Peyer's patch (tissue), 4 donors: ENCODE measurements at regions not wholly inside any gene's neighbourhood (a gene's known extent, or its start where the extent isn't known, plus 50 kb on each side); places are given as distances from the start of the nearest gene placed in this dataset.
A peak's percentile ranks its signal among the peaks of the same experiment; 100 is the strongest.
"Not testable (repeated sequence)": the region's sequence is repeated elsewhere in the genome, so short reads cannot be mapped to it uniquely, and the experiment has no call there.

Source experiments
- DNase-seq, 3 donors: peaks; one replicate each; pipeline ENCODE4 v3.0.0-alpha.2; 2017 to 2019
- H3K27ac ChIP-seq, 4 donors: fragments of 200-600 bp; sonication (generic); one replicate each; pipeline ENCODE4 v1.5.1; 2016 to 2019
- H3K27me3 ChIP-seq, 2 donors: fragments of 200-600 bp; sonication (generic); one replicate each; pipeline ENCODE4 v1.5.1; 2019
- H3K36me3 ChIP-seq, 3 donors: fragments of 200-600 bp; sonication (generic); one replicate each; pipeline ENCODE4 v1.5.1; 2016 to 2019
- H3K4me1 ChIP-seq, 4 donors: fragments of 200-600 bp; sonication (generic); one replicate each; pipeline ENCODE4 v1.5.1; 2016 to 2019
- H3K4me3 ChIP-seq, 4 donors: fragments of 200-600 bp; sonication (generic); 1 replicate in 3 of 4; 2 replicates in 1 of 4; pipeline ENCODE4 v1.5.1; 2016 to 2019; ENCODE audit warnings: mild to moderate bottlenecking in 1 of 4
- H3K9me3 ChIP-seq, 4 donors: fragments of 200-600 bp; sonication (generic); one replicate each; pipeline ENCODE4 v1.5.1; 2016 to 2019; ENCODE audit warnings: mild to moderate bottlenecking in 1 of 4
- POLR2A ChIP-seq, 2 donors: fragments of 450-650 bp; IDR thresholded peaks; one replicate each; pipeline ENCODE4 v1.5.1; 2017; ENCODE audit warnings: antibody characterized with exemption in 2 of 2, mild to moderate bottlenecking in 2 of 2, moderate library complexity in 2 of 2
- TF ChIP-seq, protein P1 (sequence below), 6 experiments: fragments of 450-650 bp in 4 of 6; fragments of 200-600 bp in 2 of 6; sonication (generic) in 1 of 6; IDR thresholded peaks; one replicate each; pipeline ENCODE4 v1.5.1; 2017 to 2019; ENCODE audit warnings: antibody characterized with exemption in 6 of 6, mild to moderate bottlenecking in 3 of 6, moderate library complexity in 1 of 6

DNA sequence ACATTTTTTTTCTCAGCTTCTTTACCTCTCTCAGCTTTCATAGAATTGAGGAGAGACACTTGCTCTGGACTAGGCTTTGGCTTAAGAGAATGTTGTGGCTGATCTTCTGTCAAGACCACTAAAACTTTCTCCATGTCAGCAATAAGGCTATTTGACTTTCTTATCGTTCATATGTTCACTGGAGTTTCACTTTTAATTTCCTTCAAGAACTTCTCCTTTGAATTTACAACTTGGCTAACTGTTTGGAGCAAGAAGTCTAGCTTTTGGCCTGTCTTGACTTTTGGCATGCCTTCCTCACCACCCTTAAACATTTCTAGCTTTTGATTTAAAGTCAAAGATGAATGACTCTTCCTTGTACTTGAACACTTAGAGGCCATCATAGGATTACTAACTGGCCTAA, 104.4 kb upstream of the SLC39A10 start:
- no peaks in the 10 kb centered on the region for H3K36me3 ChIP-seq
- H3K27me3 ChIP-seq: no peaks in the 10 kb centered on the region
- H3K4me3 ChIP-seq: no peak overlapping the region
- no peak for DNase-seq
- peaks cover 0 to 4% (median 0%) of the 10 kb centered on the region in 4 donors for H3K9me3 ChIP-seq
- H3K27ac ChIP-seq: no peak overlapping the region
- H3K4me1 ChIP-seq: no peaks in the 10 kb centered on the region
- TF ChIP-seq POLR2A (IDR thresholded peaks at IDR 0.05): no peak
- TF ChIP-seq, protein P1, sequence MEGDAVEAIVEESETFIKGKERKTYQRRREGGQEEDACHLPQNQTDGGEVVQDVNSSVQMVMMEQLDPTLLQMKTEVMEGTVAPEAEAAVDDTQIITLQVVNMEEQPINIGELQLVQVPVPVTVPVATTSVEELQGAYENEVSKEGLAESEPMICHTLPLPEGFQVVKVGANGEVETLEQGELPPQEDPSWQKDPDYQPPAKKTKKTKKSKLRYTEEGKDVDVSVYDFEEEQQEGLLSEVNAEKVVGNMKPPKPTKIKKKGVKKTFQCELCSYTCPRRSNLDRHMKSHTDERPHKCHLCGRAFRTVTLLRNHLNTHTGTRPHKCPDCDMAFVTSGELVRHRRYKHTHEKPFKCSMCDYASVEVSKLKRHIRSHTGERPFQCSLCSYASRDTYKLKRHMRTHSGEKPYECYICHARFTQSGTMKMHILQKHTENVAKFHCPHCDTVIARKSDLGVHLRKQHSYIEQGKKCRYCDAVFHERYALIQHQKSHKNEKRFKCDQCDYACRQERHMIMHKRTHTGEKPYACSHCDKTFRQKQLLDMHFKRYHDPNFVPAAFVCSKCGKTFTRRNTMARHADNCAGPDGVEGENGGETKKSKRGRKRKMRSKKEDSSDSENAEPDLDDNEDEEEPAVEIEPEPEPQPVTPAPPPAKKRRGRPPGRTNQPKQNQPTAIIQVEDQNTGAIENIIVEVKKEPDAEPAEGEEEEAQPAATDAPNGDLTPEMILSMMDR (IDR thresholded peaks at IDR 0.05): no peak

- Histone ChIP-seq H3K9me3 (peaks cover 0 to 9% (median 0%) of the 10 kb centered on the region in 4 donors), H3K36me3 (no peaks in the 10 kb centered on the region), H3K27ac (no peak overlapping the region), H3K4me1 (no peaks in the 10 kb centered on the region), H3K4me3 (no peak overlapping the region), H3K27me3 (no peaks in the 10 kb centered on the region)
- DNase-seq: no peak
- TF ChIP-seq, protein P1 (IDR thresholded peaks at IDR 0.05): no peak
- TF ChIP-seq POLR2A (IDR thresholded peaks at IDR 0.05): no peak
These were observed 108.7 kb upstream of the SLC39A10 start for GRCh38 chr2:195548198-195548940.

- H3K27me3 ChIP-seq, H3K4me1 ChIP-seq, DNase-seq, H3K9me3 ChIP-seq, H3K36me3 ChIP-seq, H3K4me3 ChIP-seq, H3K27ac ChIP-seq: not testable (repeated sequence)
These were observed 109.7 kb upstream of the SLC39A10 start for GRCh38 chr2:195547268-195547840.

GRCh38 chr2:195545811-195546210, 111.2 kb upstream of the SLC39A10 start:
- DNase-seq: no peak
- TF ChIP-seq, protein P1 (IDR thresholded peaks at IDR 0.05): no peak
- no peak for TF ChIP-seq POLR2A (IDR thresholded peaks at IDR 0.05)
- H3K9me3 ChIP-seq: peaks cover 0 to 9% (median 0%) of the 10 kb centered on the region in 4 donors
- H3K27ac ChIP-seq: no peak overlapping the region
- no peaks in the 10 kb centered on the region for H3K4me1 ChIP-seq
- H3K4me3 ChIP-seq: no peak overlapping the region
- H3K36me3 ChIP-seq: no peaks in the 10 kb centered on the region
- no peaks in the 10 kb centered on the region for H3K27me3 ChIP-seq

DNA sequence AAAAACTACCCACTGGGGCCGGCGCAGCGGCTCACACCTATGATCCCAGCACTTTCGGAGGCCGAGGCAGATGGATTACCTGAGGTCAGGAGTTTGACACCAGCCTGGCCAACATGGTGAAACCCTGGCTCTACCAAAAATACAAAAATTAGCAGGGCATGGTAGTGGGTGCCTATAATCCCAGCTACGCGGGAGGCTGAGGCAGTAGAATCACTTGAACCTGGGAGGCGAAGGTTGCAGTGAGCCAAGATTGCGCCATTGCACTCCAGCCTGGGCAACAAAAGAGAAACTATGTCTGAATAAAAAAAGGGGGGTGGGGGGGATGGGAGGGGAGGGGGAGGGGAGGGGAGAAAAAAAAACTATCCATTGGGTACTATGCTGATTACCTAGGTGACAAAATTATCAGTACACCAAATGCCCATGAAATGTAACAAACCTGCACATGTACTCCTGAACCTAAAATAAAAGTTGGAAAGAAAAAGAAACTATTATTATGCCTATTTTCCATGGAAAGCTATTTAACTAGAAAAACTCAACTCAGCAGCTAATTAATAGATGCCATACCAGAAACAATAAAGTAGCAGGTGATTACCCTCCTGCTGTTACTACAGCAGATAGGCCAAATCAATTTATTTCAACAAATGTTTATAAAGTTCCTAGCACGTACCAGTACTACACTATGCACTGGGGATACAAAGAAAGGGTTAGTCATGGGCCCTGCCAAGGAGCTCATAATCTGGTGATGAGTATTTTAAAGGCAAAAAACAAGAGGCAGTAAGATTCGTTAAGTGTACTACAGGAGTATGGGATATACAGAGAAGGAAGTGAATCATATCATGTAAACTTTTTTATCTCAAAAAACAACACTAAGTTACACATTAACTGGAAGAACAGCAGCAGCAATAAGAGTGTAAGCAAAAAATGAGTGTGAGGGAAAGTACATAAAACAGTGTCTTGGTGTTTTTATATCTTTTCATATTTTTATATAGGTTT, 112.8 kb upstream of the SLC39A10 start:
- Histone ChIP-seq H3K27ac (peak overlapping the region in 1 of 4 donors; percentile 63), H3K36me3 (no peaks in the 10 kb centered on the region), H3K4me3 (no peak overlapping the region), H3K27me3 (no peaks in the 10 kb centered on the region), H3K9me3 (peaks cover 0 to 9% (median 0%) of the 10 kb centered on the region in 4 donors), H3K4me1 (no peaks in the 10 kb centered on the region)
- no peak for DNase-seq
- TF ChIP-seq POLR2A (IDR thresholded peaks at IDR 0.05): no peak
- TF ChIP-seq, protein P1 (IDR thresholded peaks at IDR 0.05): no peak
